Calu3 (cell line): ENCODE measurements at regions not wholly inside any gene's neighbourhood (a gene's known extent, or its start where the extent isn't known, plus 50 kb on each side); places are given as distances from the start of the nearest gene placed in this dataset.
A peak's percentile ranks its signal among the peaks of the same experiment; 100 is the strongest.

ENCODE experiments used
- BruUV-seq: library from RNA; stranded (reverse); fragments of 400-500 nt; replicated peaks from 2 replicates; lab custom pipeline; 2021; lab: Mats Ljungman, UMichigan
- CTCF ChIA-PET: fragments of 300-600 bp; sonication (Branson Sonifier 250); formaldehyde crosslinking; loops from one replicate; lab custom pipeline; 2022; ENCODE audit warnings: antibody characterized with exemption; lab: Charles Lee
- DNase-seq: peaks from one replicate; pipeline ENCODE4 v3.0.0; 2022
- H3K27ac Mint-ChIP-seq: one replicate; pipeline ENCODE4 v1.8.0; 2022; ENCODE audit warnings: mixed read lengths; ENCODE audit not compliant: unreplicated experiment
- H3K27me3 Mint-ChIP-seq: one replicate; pipeline ENCODE4 v1.8.0; 2022; ENCODE audit warnings: mixed read lengths; ENCODE audit not compliant: unreplicated experiment
- H3K36me3 Mint-ChIP-seq: one replicate; pipeline ENCODE4 v1.8.0; 2022; ENCODE audit warnings: mild to moderate bottlenecking, moderate library complexity, mixed read lengths; ENCODE audit not compliant: insufficient read depth, unreplicated experiment
- H3K4me1 Mint-ChIP-seq: one replicate; pipeline ENCODE4 v1.8.0; 2022; ENCODE audit warnings: mild to moderate bottlenecking, low read depth, mixed read lengths; ENCODE audit not compliant: unreplicated experiment
- H3K4me3 Mint-ChIP-seq: one replicate; pipeline ENCODE4 v1.8.0; 2022; ENCODE audit warnings: mild to moderate bottlenecking, low read depth, moderate library complexity, mixed read lengths; ENCODE audit not compliant: unreplicated experiment
- H3K9me3 Mint-ChIP-seq: one replicate; pipeline ENCODE4 v1.8.0; 2022; ENCODE audit warnings: low read depth, mixed read lengths; ENCODE audit not compliant: unreplicated experiment
- CTCF ChIP-seq: fragments of 200-600 bp; IDR thresholded peaks from one replicate; pipeline ENCODE4 v1.8.0; 2022; ENCODE audit warnings: antibody characterized with exemption; ENCODE audit not compliant: unreplicated experiment
- intact Hi-C: fragments of 100-400 bp; cut with micrococcal nuclease; formaldehyde crosslinking; loops from one replicate; pipeline ENCODE4 v1.10.0; 2022; ENCODE audit not compliant: unreplicated experiment

DNA sequence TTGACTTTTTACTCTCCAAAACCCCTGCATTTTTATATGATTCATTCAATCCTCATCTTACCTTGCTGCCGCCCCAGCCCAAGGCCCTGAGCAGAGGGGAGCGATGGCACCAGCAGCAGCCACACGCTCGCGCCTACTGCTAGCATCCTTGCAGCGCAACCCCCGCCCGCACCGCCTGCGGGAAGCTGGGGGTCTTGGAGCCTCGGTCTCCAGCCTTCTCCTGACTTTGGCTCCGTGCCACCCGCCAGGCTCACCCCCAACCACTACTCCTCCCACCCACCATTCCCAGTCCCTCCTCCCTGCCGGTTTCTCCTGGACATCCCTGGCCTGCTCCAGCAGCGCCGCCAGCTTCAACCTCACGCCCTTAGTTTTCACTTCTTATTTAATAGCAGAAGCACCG, 76.6 kb downstream of the RPE65 start:
- CTCF ChIA-PET = interaction anchor here (0.7 kb wide), 1 partner anchor 143 kb away, joined by 7 read pairs; no protein-coding TSS in a partner anchor
- Mint-ChIP-seq H3K9me3 (no peaks in the 10 kb centered on the region), H3K36me3 (no peaks in the 10 kb centered on the region), H3K27me3 (no peaks in the 10 kb centered on the region), H3K4me1 (peaks cover 45% of the 10 kb centered on the region), H3K4me3 (no peak overlapping the region), H3K27ac (no peak overlapping the region)
- no peak for TF ChIP-seq CTCF
- BruUV-seq = no TSS peak
- no peak for DNase-seq
- intact Hi-C loops = no loop called here

- BruUV-seq = no TSS peak
- CTCF ChIA-PET = interaction anchor here (0.7 kb wide), 1 partner anchor 143 kb away, joined by 7 read pairs; no protein-coding TSS in a partner anchor
- peaks cover 38% of the 10 kb centered on the region for H3K4me1 Mint-ChIP-seq
These were observed 77.3 kb downstream of the RPE65 start for GRCh38 chr1:68372487-68372886.

DNA sequence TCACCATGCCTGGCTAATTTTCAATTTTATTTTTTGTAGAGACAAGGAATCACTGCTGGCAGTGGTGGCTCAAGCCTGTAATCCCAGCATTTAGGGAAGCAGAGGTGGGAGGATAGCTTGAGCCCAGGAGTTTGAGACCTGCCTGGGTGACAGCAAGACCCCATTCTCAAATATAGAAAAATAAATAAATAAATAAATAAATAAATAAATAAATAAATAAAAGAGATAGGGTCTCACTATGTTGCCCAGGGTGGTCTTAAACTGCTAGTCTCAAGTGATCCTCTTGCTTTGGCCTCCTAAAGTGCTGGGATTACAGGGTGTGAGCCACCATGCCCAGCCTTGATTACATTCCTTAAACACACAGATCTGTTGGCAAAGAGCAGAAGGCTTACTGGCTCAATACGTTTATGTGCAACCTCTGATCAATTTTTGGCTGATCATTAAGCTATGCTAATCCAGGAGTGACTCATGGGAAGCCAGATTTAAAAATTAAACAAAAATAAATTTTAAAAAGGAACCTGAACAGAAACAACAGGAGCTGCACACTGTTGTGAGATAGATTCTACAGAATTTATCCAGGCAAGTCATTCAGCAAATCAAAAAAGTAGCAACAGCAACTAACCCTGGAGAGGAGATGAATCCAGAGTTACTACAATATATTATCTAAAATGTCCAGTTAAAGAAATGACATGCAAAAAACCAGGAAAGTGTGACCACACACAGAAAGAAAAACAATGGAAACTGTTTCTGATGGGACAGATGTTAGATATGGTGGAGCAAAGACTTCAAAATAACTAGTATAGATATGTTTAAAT, 79.4 kb downstream of the RPE65 start:
- Mint-ChIP-seq H3K9me3 (no peaks in the 10 kb centered on the region), H3K4me1 (peaks cover 29% of the 10 kb centered on the region), H3K36me3 (no peaks in the 10 kb centered on the region), H3K27ac (peak overlapping the region; percentile 2), H3K4me3 (no peak overlapping the region), H3K27me3 (no peaks in the 10 kb centered on the region)
- intact Hi-C loops = no loop called here
- BruUV-seq = no TSS peak
- DNase-seq = peak; percentile 33
- TF ChIP-seq CTCF = no peak
- CTCF ChIA-PET = interaction anchor here (0.7 to 1.3 kb wide), 4 partner anchors 9 to 72 kb away, joined by 3 to 4 read pairs (median 4); no protein-coding TSS in a partner anchor

More at GRCh38 chr1:68372487-68372886, 77.3 kb downstream of the RPE65 start:
- no peak for DNase-seq
- no peak overlapping the region for H3K4me3 Mint-ChIP-seq
- intact Hi-C loops = no loop called here
- no peaks in the 10 kb centered on the region for H3K36me3 Mint-ChIP-seq
- no peak for TF ChIP-seq CTCF
- no peak overlapping the region for H3K27ac Mint-ChIP-seq
- H3K9me3 Mint-ChIP-seq = no peaks in the 10 kb centered on the region
- H3K27me3 Mint-ChIP-seq = no peaks in the 10 kb centered on the region

DNA sequence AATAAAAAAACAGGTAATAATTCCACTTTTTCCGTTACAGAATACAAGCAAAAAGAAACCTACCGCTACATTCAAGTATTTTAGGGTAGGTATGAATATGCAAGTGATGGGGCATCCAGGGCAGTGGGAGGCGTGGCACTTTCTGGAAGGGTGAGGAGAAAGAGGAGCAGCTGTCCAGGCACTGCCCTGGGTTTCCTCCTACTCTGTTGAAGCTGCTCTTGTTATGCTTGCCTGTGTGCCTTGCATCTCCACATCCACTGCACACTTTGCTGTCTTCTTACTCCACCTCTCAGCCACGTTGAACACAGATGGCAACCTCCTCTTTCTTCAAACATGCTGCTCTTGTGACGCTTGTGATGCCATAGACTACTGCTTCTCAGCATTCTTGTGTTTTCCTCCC, 83.2 kb downstream of the RPE65 start:
- CTCF ChIA-PET = no interaction called here
- Mint-ChIP-seq H3K4me3 (no peak overlapping the region), H3K4me1 (peaks cover 26% of the 10 kb centered on the region), H3K9me3 (no peaks in the 10 kb centered on the region), H3K27me3 (no peaks in the 10 kb centered on the region), H3K27ac (no peak overlapping the region), H3K36me3 (no peaks in the 10 kb centered on the region)
- no peak for DNase-seq
- intact Hi-C loops = no loop called here
- BruUV-seq = no TSS peak
- no peak for TF ChIP-seq CTCF
